Adrenal gland (tissue), 9 donors: ENCODE measurements at regions not wholly inside any gene's neighbourhood (a gene's known extent, or its start where the extent isn't known, plus 50 kb on each side); places are given as distances from the start of the nearest gene placed in this dataset.

Experiments
- DNase-seq, 7 donors: peaks; one replicate each; pipeline ENCODE4 v3.0.0-alpha.2; 2019 to 2020
- H3K27ac ChIP-seq, 5 donors: fragments of 200-600 bp; sonication (generic) in 4 of 5; 1 replicate in 3 of 5; 2 replicates in 2 of 5; pipeline versions ENCODE4 v1.5.1 to v1.8.0; 2016 to 2020; ENCODE audit warnings: mild to moderate bottlenecking in 1 of 5
- H3K27me3 ChIP-seq: fragments of 200-600 bp; 2 replicates; pipeline ENCODE4 v1.8.0; 2021
- H3K36me3 ChIP-seq, 2 donors: fragments of 200-600 bp; replicated peaks in 1 of 2; 1 replicate in 1 of 2; 2 replicates in 1 of 2; pipeline versions ENCODE4 v1.5.1 to v1.8.0; 2018 to 2022
- H3K4me1 ChIP-seq, 2 donors: fragments of 200-600 bp; replicated peaks in 1 of 2; 1 replicate in 1 of 2; 2 replicates in 1 of 2; pipeline versions ENCODE4 v1.5.1 to v1.8.0; 2018 to 2021
- H3K4me3 ChIP-seq, 4 donors: fragments of 200-600 bp; sonication (generic) in 3 of 4; one replicate each; pipeline ENCODE4 v1.5.1; 2016 to 2018
- H3K9me3 ChIP-seq, 3 donors: fragments of 200-600 bp; sonication (generic) in 1 of 3; replicated peaks in 1 of 3; 1 replicate in 2 of 3; 2 replicates in 1 of 3; pipeline versions ENCODE4 v1.5.1 to v1.8.0; 2016 to 2021
- CTCF ChIP-seq, 6 experiments: fragments of 450-650 bp in 4 of 6; fragments of 200-600 bp in 2 of 6; sonication (generic) in 1 of 6; IDR thresholded peaks; 1 replicate in 5 of 6; 2 replicates in 1 of 6; pipeline versions ENCODE4 v1.5.1 to v1.8.0; 2016 to 2021; ENCODE audit warnings: antibody characterized with exemption in 6 of 6, mild to moderate bottlenecking in 2 of 6, moderate library complexity in 1 of 6
- POLR2A ChIP-seq, 2 donors: fragments of 450-650 bp; IDR thresholded peaks; one replicate each; pipeline ENCODE4 v1.6.1; 2017; ENCODE audit warnings: antibody characterized with exemption in 2 of 2, mild to moderate bottlenecking in 2 of 2, moderate library complexity in 1 of 2
- WGBS, 4 donors: extraction: QIAGEN DNeasy Blood & Tissue Kit in 2 of 4; methylation state at CpG; one replicate each; pipeline versions ENCODE4 v1.1.5 to v1.1.7; 2013 to 2017; 5-methylcytosine and 5-hydroxymethylcytosine counted together
- intact Hi-C, 2 donors: fragments of 100-400 bp; cut with DNase I; formaldehyde crosslinking; loops; one replicate each; pipeline versions ENCODE4 v1.14.1 to v1.15.0; 2022 to 2023
- donor health status: healthy with polysubstance abuse.
- donor health status: Bipolar disorder and iron deficiency.
- donor health status: DM: yes; HTN: yes; CAD: no.
- donor health status: DM: no; HTN: no; CAD: no.
- donor health status: DM: no; HTN: no; CAD: no.

DNA sequence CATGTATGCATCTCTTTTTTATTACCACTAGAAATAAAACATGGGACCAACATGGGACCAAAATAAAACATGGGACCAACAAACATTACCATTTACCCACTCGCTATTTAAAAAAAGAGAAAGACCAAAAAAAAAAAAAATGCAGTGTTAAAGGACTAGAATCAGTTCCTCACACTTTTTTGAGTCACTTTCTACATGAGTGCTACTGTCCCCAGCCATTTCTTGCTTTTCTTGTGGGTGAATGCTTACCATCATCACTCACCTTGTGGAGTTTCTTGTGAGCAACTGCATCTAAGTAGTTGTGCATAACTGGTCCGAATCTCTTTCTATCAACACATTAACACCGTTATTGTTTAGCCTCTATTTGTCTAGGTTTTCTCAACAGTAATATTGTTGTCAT lies 493.6 kb upstream of the RIOK2 start:
- no peak overlapping the region for H3K27ac ChIP-seq
- H3K36me3 ChIP-seq: no peaks in the 10 kb centered on the region
- WGBS, 4 donors: 80 to 90% (median 84%) methylated on average over 3 of the region's 3 CpGs
- no peaks in the 10 kb centered on the region for H3K27me3 ChIP-seq
- no peak overlapping the region for H3K4me3 ChIP-seq
- TF ChIP-seq POLR2A (IDR thresholded peaks at IDR 0.05) (no peak), CTCF (IDR thresholded peaks at IDR 0.05) (no peak)
- intact Hi-C loops: no loop called here
- DNase-seq: no peak
- no peaks in the 10 kb centered on the region for H3K4me1 ChIP-seq
- H3K9me3 ChIP-seq: no peaks in the 10 kb centered on the region

DNA sequence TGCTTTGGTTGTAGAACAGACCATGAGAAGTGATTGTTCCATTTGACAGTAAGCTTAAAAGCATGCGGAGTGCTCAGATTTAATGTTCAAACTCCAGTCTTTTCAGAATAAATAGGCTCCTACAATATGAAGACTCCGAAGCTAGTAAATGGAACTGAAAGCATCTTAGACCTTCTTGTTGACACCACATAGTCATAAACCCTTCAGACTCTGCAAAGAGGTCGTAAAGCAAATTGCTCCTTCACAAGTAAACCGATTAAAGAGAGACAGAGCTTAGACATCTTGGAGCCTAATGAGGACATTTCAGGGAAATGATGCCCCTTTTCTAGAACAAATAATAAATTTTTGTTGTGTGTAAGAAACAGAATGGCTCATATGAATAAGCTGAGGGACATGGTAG lies 511.0 kb upstream of the RIOK2 start:
- Histone ChIP-seq H3K36me3 (no peaks in the 10 kb centered on the region), H3K4me3 (no peak overlapping the region), H3K9me3 (no peaks in the 10 kb centered on the region), H3K27me3 (no peaks in the 10 kb centered on the region), H3K27ac (no peak overlapping the region), H3K4me1 (no peaks in the 10 kb centered on the region)
- TF ChIP-seq CTCF (IDR thresholded peaks at IDR 0.05): no peak
- no peak for TF ChIP-seq POLR2A (IDR thresholded peaks at IDR 0.05)
- 47 to 61% (median 57%) methylated on average over 4 of the region's 4 CpGs for WGBS, 4 donors
- DNase-seq: no peak
- intact Hi-C loops: no loop called here

- no peaks in the 10 kb centered on the region for H3K4me1 ChIP-seq
- no peaks in the 10 kb centered on the region for H3K9me3 ChIP-seq
- no peaks in the 10 kb centered on the region for H3K36me3 ChIP-seq
- H3K4me3 ChIP-seq: no peak overlapping the region
- H3K27ac ChIP-seq: no peak overlapping the region
- DNase-seq: no peak
- TF ChIP-seq POLR2A (IDR thresholded peaks at IDR 0.05) (no peak), CTCF (IDR thresholded peaks at IDR 0.05) (no peak)
- no peaks in the 10 kb centered on the region for H3K27me3 ChIP-seq
- intact Hi-C loops: no loop called here
These were observed 531.4 kb upstream of the RIOK2 start for GRCh38 chr5:97714424-97714823.

- intact Hi-C loops: no loop called here
- Histone ChIP-seq H3K36me3 (no peaks in the 10 kb centered on the region), H3K27ac (no peak overlapping the region), H3K27me3 (no peaks in the 10 kb centered on the region), H3K4me1 (no peaks in the 10 kb centered on the region), H3K4me3 (no peak overlapping the region), H3K9me3 (no peaks in the 10 kb centered on the region)
- DNase-seq: no peak
- TF ChIP-seq CTCF (IDR thresholded peaks at IDR 0.05) (no peak), POLR2A (IDR thresholded peaks at IDR 0.05) (no peak)
- 31 to 87% (median 57%) methylated on average over 1 of the region's 1 CpG for WGBS, 4 donors
These were observed 543.1 kb upstream of the RIOK2 start for GRCh38 chr5:97726106-97726505.
